H1 (cell line): ENCODE measurements at regions not wholly inside any gene's neighbourhood (a gene's known extent, or its start where the extent isn't known, plus 50 kb on each side); places are given as distances from the start of the nearest gene placed in this dataset.
"Not testable (repeated sequence)": the region's sequence is repeated elsewhere in the genome, so short reads cannot be mapped to it uniquely, and the experiment has no call there.

Source experiments
- CTCF ChIA-PET: fragments of 300-600 bp; sonication (Branson Sonifier 250); formaldehyde crosslinking; loops from one replicate; lab custom pipeline; 2021; ENCODE audit not compliant: partially characterized antibody; lab: Charles Lee
- POLR2A ChIA-PET: fragments of 300-600 bp; sonication (Branson Sonifier 250); formaldehyde crosslinking; loops from one replicate; lab custom pipeline; 2021; ENCODE audit warnings: inconsistent platforms; ENCODE audit not compliant: partially characterized antibody; lab: Charles Lee
- DNase-seq, 2 experiments: peaks; one replicate each; pipeline versions ENCODE4 v3.0.0 to v3.0.0-alpha.2; 2010 to 2022; ENCODE audit warnings: low spot score in 2 of 2, low read depth in 1 of 2, mixed read lengths in 1 of 2
- FAIRE-seq: peaks from 2 replicates; lab custom pipeline; 2011; peaks lifted over from hg19 to GRCh38; lab: Jason Lieb, UNC
- H2AFZ ChIP-seq: 2 replicates; pipeline ENCODE4 v1.8.1; 2012; ENCODE audit warnings: low read length, inconsistent platforms
- H2AK5ac ChIP-seq: 2 replicates; pipeline ENCODE4 v1.6.1; 2013; ENCODE audit warnings: low read depth, low read length
- H2BK120ac ChIP-seq: replicated peaks from 2 replicates; pipeline ENCODE3; 2013; ENCODE audit warnings: low read depth, low read length, inconsistent platforms
- H2BK12ac ChIP-seq: 2 replicates; pipeline ENCODE4 v1.6.1; 2013; ENCODE audit warnings: low read depth, low read length
- H2BK15ac ChIP-seq: 2 replicates; pipeline ENCODE4 v1.6.1; 2013; ENCODE audit warnings: low read length
- H2BK20ac ChIP-seq: 2 replicates; pipeline ENCODE4 v1.6.1; 2013; ENCODE audit warnings: low read length
- H2BK5ac ChIP-seq: 2 replicates; pipeline ENCODE4 v1.6.1; 2013; ENCODE audit warnings: low read depth, low read length
- H3K14ac ChIP-seq: 2 replicates; pipeline ENCODE4 v1.6.1; 2013; ENCODE audit warnings: inconsistent platforms; ENCODE audit not compliant: insufficient read length
- H3K18ac ChIP-seq: 2 replicates; pipeline ENCODE4 v1.6.1; 2013; ENCODE audit warnings: low read length; ENCODE audit errors: extremely low read depth
- H3K23ac ChIP-seq: 2 replicates; pipeline ENCODE4 v1.6.1; 2013; ENCODE audit warnings: inconsistent platforms; ENCODE audit not compliant: insufficient read length
- H3K23me2 ChIP-seq: 2 replicates; pipeline ENCODE4 v1.6.1; 2013; ENCODE audit warnings: low read depth, low read length
- H3K27ac ChIP-seq: 2 replicates; pipeline ENCODE4 v1.6.1; 2011; ENCODE audit warnings: low read depth, low read length, inconsistent platforms
- H3K27me3 ChIP-seq, 4 experiments: replicated peaks in 1 of 4; 1 replicate in 1 of 4; 2 replicates in 3 of 4; pipeline versions ENCODE4 v1.6.1 to v1.8.1; 2011 to 2013; ENCODE audit warnings: low read length in 3 of 4, mild to moderate bottlenecking in 3 of 4, inconsistent platforms in 2 of 4, mixed read lengths in 2 of 4, moderate library complexity in 1 of 4; ENCODE audit not compliant: control insufficient read depth in 3 of 4, insufficient read depth in 3 of 4; ENCODE audit errors: extremely low read depth in 1 of 4
- H3K36me3 ChIP-seq, 4 experiments: 2 replicates each; pipeline versions ENCODE4 v1.6.1 to v1.8.1; 2011 to 2013; ENCODE audit warnings: mild to moderate bottlenecking in 4 of 4, low read length in 3 of 4, moderate library complexity in 2 of 4, control low read depth in 1 of 4, inconsistent platforms in 1 of 4; ENCODE audit not compliant: insufficient read depth in 4 of 4, control insufficient read depth in 2 of 4
- H3K4ac ChIP-seq: replicated peaks from 2 replicates; pipeline ENCODE3; 2013; ENCODE audit warnings: low read length, low read depth, mixed read lengths, inconsistent platforms; ENCODE audit not compliant: insufficient read length
- H3K4me1 ChIP-seq, 4 experiments: replicated peaks in 1 of 4; 1 replicate in 1 of 4; 2 replicates in 3 of 4; pipeline versions ENCODE4 v1.6.1 to v1.8.1; 2011 to 2013; ENCODE audit warnings: low read length in 3 of 4, inconsistent platforms in 2 of 4, mixed read lengths in 1 of 4; ENCODE audit not compliant: insufficient read depth in 4 of 4, control insufficient read depth in 3 of 4
- H3K4me2 ChIP-seq, 2 experiments: 2 replicates each; pipeline versions ENCODE4 v1.6.1 to v1.8.1; 2011 to 2013; ENCODE audit warnings: low read depth in 2 of 2, low read length in 2 of 2, control low read depth in 1 of 2, inconsistent platforms in 1 of 2, mild to moderate bottlenecking in 1 of 2; ENCODE audit not compliant: insufficient read depth in 1 of 2
- H3K4me3 ChIP-seq, 4 experiments: fragments of 200-600, 300-600 bp in 1 of 4; sonication (generic), shearing (Covaris generic), sonication (Bioruptor Twin) in 1 of 4; 2 replicates each; pipeline versions ENCODE4 v1.5.1 to v1.8.1; 2011 to 2016; ENCODE audit warnings: low read length in 4 of 4, low read depth in 3 of 4, control low read depth in 2 of 4, inconsistent platforms in 2 of 4, mild to moderate bottlenecking in 2 of 4, mixed read lengths in 1 of 4, moderate library complexity in 1 of 4; ENCODE audit not compliant: insufficient read depth in 2 of 4; ENCODE audit errors: extremely low read depth in 1 of 4
- H3K56ac ChIP-seq: replicated peaks from 2 replicates; pipeline ENCODE3; 2013; ENCODE audit warnings: low read depth, mild to moderate bottlenecking, mixed read lengths, low read length, inconsistent platforms; ENCODE audit not compliant: insufficient read length
- H3K79me1 ChIP-seq: 2 replicates; pipeline ENCODE4 v1.6.1; 2013; ENCODE audit warnings: low read depth, low read length, control low read depth
- H3K79me2 ChIP-seq, 2 experiments: 2 replicates each; pipeline versions ENCODE4 v1.6.1 to v1.8.1; 2012 to 2013; ENCODE audit warnings: low read length in 2 of 2, mild to moderate bottlenecking in 2 of 2, inconsistent platforms in 1 of 2; ENCODE audit not compliant: insufficient read depth in 2 of 2, control insufficient read depth in 1 of 2
- H3K9ac ChIP-seq, 4 experiments: replicated peaks in 1 of 4; 1 replicate in 1 of 4; 2 replicates in 3 of 4; pipeline versions ENCODE4 v1.6.1 to v1.8.1; 2011 to 2013; ENCODE audit warnings: low read depth in 3 of 4, low read length in 3 of 4, control low read depth in 2 of 4, mild to moderate bottlenecking in 2 of 4, moderate library complexity in 2 of 4, inconsistent platforms in 1 of 4; ENCODE audit errors: extremely low read depth in 1 of 4
- H3K9me3 ChIP-seq, 2 experiments: 2 replicates each; pipeline versions ENCODE4 v1.6.1 to v1.8.1; 2012 to 2013; ENCODE audit warnings: mild to moderate bottlenecking in 2 of 2, moderate library complexity in 2 of 2, control low read depth in 1 of 2, inconsistent platforms in 1 of 2, low read depth in 1 of 2, low read length in 1 of 2, mixed read lengths in 1 of 2; ENCODE audit not compliant: insufficient read depth in 2 of 2
- H4K20me1 ChIP-seq, 2 experiments: replicated peaks in 1 of 2; 2 replicates each; pipeline versions ENCODE3 to v1.8.1; 2011 to 2013; ENCODE audit warnings: inconsistent platforms in 2 of 2, low read length in 2 of 2, mild to moderate bottlenecking in 1 of 2; ENCODE audit not compliant: insufficient read depth in 2 of 2, control insufficient read depth in 1 of 2
- H4K5ac ChIP-seq: 2 replicates; pipeline ENCODE4 v1.6.1; 2013; ENCODE audit warnings: low read length, low read depth, mixed read lengths, inconsistent platforms; ENCODE audit not compliant: insufficient read length
- H4K8ac ChIP-seq: 2 replicates; pipeline ENCODE4 v1.8.0; 2013; ENCODE audit warnings: mild to moderate bottlenecking, moderate library complexity, low read length, inconsistent platforms; ENCODE audit not compliant: insufficient read depth; ENCODE audit errors: extremely low read depth
- H4K91ac ChIP-seq: replicated peaks from 2 replicates; pipeline ENCODE3; 2013; ENCODE audit warnings: low read length, mixed read lengths, inconsistent platforms; ENCODE audit not compliant: insufficient read length
- CTCF ChIP-seq, 3 experiments: IDR thresholded peaks; 1 replicate in 2 of 3; 2 replicates in 1 of 3; pipeline versions ENCODE4 v1.5.1 to v1.6.1; 2011; ENCODE audit warnings: low read length in 3 of 3, mild to moderate bottlenecking in 3 of 3, inconsistent platforms in 2 of 3, low read depth in 1 of 3, moderate library complexity in 1 of 3; ENCODE audit not compliant: insufficient read depth in 1 of 3; ENCODE audit errors: control extremely low read depth in 1 of 3
- SIN3A ChIP-seq, 2 experiments: IDR thresholded peaks in 1 of 2; conservative IDR thresholded peaks in 1 of 2; 2 replicates each; pipeline ENCODE4 v1.6.1; 2011 to 2012; ENCODE audit warnings: low read length in 2 of 2, improper control_type of control experiment in 1 of 2, low read depth in 1 of 2, mild to moderate bottlenecking in 1 of 2
- WGBS, 2 experiments: shearing (Covaris generic) in 1 of 2; methylation state at CpG; one replicate each; pipeline versions ENCODE4 v1.1.6 to v1.1.7; 2013 to 2015; ENCODE audit warnings: low lambda C conversion rate in 2 of 2, mixed read lengths in 2 of 2, inconsistent platforms in 1 of 2, low coverage in 1 of 2, missing lambda C conversion rate in 1 of 2; ENCODE audit not compliant: insufficient replicate concordance in 2 of 2, insufficient coverage in 1 of 2, insufficient read length in 1 of 2; ENCODE audit errors: extremely low coverage in 1 of 2, missing lambda C conversion rate in 1 of 2; 5-methylcytosine and 5-hydroxymethylcytosine counted together

GRCh38 chr21:35517865-35518264 is 468.8 kb upstream of the RUNX1 start (continued):
- TF ChIP-seq CTCF (IDR thresholded peaks at IDR 0.05; ENCODE audit: control extremely low read depth in 1 of 3, insufficient read depth in 1 of 3, low read depth in 1 of 3, low read length in 3 of 3) (no peak), SIN3A (conservative IDR thresholded peaks at IDR 0.05 in 1 of 2, IDR thresholded peaks at IDR 0.05 in 1 of 2; ENCODE audit: low read depth in 1 of 2, low read length in 2 of 2) (no peak)

- H3K23ac ChIP-seq, CTCF ChIA-PET, H3K27ac ChIP-seq, H3K4me2 ChIP-seq, H2BK15ac ChIP-seq, POLR2A ChIA-PET, H3K79me1 ChIP-seq, H3K27me3 ChIP-seq, H4K8ac ChIP-seq, H4K5ac ChIP-seq, H3K4ac ChIP-seq, H3K36me3 ChIP-seq, H2BK12ac ChIP-seq, H3K14ac ChIP-seq, DNase-seq, H2BK20ac ChIP-seq, H3K56ac ChIP-seq, H3K79me2 ChIP-seq, FAIRE-seq, H3K23me2 ChIP-seq, H3K4me3 ChIP-seq, H2BK120ac ChIP-seq, H3K9ac ChIP-seq, H2BK5ac ChIP-seq, H4K20me1 ChIP-seq, H3K9me3 ChIP-seq, H2AFZ ChIP-seq, H3K4me1 ChIP-seq, H4K91ac ChIP-seq, H3K18ac ChIP-seq, H2AK5ac ChIP-seq: not testable (repeated sequence)
- 89% methylated on average over 2 of the region's 2 CpGs; no CpG with 5 or more reads in 1 of the 2 experiments for WGBS, 2 experiments
These were observed 467.2 kb upstream of the RUNX1 start for GRCh38 chr21:35516292-35516691.
